Small intestine (tissue), 7 donors: ENCODE measurements at regions not wholly inside any gene's neighbourhood (a gene's known extent, or its start where the extent isn't known, plus 50 kb on each side); places are given as distances from the start of the nearest gene placed in this dataset.

ENCODE experiments used
- DNase-seq, 2 donors: peaks; one replicate each; pipeline versions ENCODE4 v3.0.0 to v3.0.0-alpha.2; 2013
- FAIRE-seq: peaks from 2 replicates; lab custom pipeline; 2012; peaks lifted over from hg19 to GRCh38; lab: Jason Lieb, UNC
- H3K27ac ChIP-seq, 3 donors: one replicate each; pipeline ENCODE4 v1.5.1; 2013; ENCODE audit warnings: low read length in 2 of 3, mild to moderate bottlenecking in 2 of 3, control low read depth in 1 of 3, inconsistent platforms in 1 of 3, low read depth in 1 of 3, moderate library complexity in 1 of 3
- H3K27me3 ChIP-seq, 3 donors: one replicate each; pipeline ENCODE4 v1.6.1; 2013; ENCODE audit warnings: low read length in 3 of 3, inconsistent platforms in 1 of 3; ENCODE audit not compliant: control insufficient read depth in 3 of 3, insufficient read depth in 3 of 3
- H3K36me3 ChIP-seq, 3 donors: one replicate each; pipeline ENCODE4 v1.6.1; 2013; ENCODE audit warnings: low read length in 3 of 3, inconsistent platforms in 1 of 3, low read depth in 1 of 3, mild to moderate bottlenecking in 1 of 3, moderate library complexity in 1 of 3; ENCODE audit not compliant: control insufficient read depth in 3 of 3, insufficient read depth in 2 of 3
- H3K4me1 ChIP-seq, 3 donors: one replicate each; pipeline ENCODE4 v1.6.1; 2013; ENCODE audit warnings: low read length in 2 of 3, inconsistent platforms in 1 of 3, low read depth in 1 of 3, mild to moderate bottlenecking in 1 of 3, moderate library complexity in 1 of 3; ENCODE audit not compliant: control insufficient read depth in 3 of 3, insufficient read depth in 2 of 3
- H3K4me3 ChIP-seq, 3 donors: one replicate each; pipeline ENCODE4 v1.5.1; 2013; ENCODE audit warnings: low read length in 3 of 3, control low read depth in 1 of 3, inconsistent platforms in 1 of 3, low read depth in 1 of 3, mild to moderate bottlenecking in 1 of 3, moderate library complexity in 1 of 3
- H3K9me3 ChIP-seq, 2 donors: one replicate each; pipeline ENCODE4 v1.6.1; 2013; ENCODE audit warnings: low read depth in 1 of 2, low read length in 1 of 2; ENCODE audit not compliant: control insufficient read depth in 2 of 2, insufficient read depth in 1 of 2
- WGBS, 3 donors: extraction: QIAGEN DNeasy Blood & Tissue Kit; methylation state at CpG; one replicate each; pipeline ENCODE4 v1.1.7; 2013; 5-methylcytosine and 5-hydroxymethylcytosine counted together
- donor health status: healthy with polysubstance abuse.
- donor health status: control.
- donor health status: control.
- donor health status: Bipolar disorder and iron deficiency.
- donor health status: healthy.

DNA sequence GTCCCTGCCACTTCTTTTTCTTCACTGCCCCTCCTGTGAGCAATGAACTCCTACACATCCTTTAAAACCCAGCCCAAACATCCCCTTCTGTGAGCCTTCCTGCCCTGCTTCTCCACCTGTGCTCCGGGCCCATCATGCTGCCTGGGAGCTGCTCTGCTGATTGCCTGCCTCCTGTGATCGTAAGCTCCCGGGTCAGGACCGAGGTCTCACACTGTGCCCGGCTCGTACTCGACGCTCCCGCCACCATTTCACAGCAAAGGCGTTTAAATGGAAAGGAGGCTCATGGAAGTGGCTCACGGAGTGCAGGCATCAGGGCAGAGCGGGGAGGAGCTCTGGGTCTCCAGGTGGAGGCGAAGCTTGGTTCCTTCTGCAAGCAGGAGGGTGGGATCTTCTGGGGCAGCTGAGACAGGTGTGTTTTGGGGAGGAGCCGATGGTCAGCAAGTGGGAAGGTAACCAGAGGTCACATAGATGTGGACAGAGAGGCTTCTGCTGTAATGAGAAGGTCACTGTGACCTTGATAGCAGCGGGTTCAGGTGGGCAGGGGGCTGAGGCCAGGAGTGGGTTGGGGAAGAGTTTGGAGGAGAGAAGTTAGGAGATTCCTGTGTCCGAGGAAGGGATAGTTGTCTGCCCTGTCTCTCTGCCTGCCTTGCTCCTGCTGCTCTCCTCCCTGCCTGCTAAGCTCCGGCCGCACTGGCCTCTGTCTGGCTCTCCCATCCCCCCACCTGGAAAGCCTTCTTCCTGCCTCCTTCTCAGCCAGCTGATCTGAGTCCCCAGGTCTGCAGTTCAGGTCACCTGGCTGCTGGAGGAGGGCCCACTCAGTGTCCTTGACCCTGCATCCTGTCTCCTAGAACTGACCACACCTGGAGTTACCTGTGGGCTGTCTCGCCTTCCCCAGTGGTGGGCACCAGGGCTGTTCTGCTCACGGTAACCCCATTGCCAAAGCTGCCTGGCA, 52.7 kb upstream of the FRMD1 start:
- 87 to 90% (median 87%) methylated on average over 18 to 20 of the region's 20 CpGs for WGBS, 3 donors
- FAIRE-seq: no peak
- no peak for DNase-seq
- Histone ChIP-seq H3K4me1 (no peaks in the 10 kb centered on the region), H3K4me3 (no peak overlapping the region), H3K27me3 (peaks cover 0 to 5% (median 0%) of the 10 kb centered on the region in 3 donors), H3K27ac (no peak overlapping the region), H3K36me3 (no peaks in the 10 kb centered on the region), H3K9me3 (no peaks in the 10 kb centered on the region)

DNA sequence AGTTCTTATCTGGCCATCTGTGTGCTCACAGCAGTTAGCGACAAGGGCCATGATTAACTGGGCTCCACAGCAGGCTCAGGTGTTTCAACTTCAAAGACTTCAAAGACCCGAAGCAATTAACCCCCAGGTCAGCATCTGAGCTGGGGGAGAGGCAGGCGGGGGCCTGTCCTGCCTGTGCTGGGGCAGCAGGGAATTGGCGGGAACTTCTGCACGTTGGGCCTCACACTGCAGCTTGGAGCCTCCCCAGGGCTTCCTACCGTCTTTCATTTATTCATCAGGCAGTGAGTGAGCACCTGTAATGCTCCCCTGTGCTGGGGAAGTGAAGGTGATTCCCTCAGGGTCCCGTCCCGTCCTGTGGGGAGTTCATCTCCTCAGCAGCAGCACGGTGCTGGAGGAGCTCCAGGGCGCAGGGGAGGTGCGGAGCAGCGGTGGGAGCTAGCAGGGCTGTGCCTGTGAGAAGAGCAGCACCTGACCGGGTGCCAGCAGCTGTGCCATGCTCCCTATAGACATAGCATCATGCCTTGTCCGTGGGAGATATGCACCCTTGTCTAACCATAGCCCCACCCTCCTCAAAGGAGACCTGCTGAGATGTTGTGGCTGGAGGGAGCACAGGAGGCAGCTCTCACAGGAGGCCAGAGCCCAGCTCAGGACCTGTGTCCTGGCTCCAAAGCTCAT, 51.8 kb upstream of the FRMD1 start:
- Histone ChIP-seq H3K9me3 (no peaks in the 10 kb centered on the region), H3K27me3 (peaks cover 0 to 5% (median 0%) of the 10 kb centered on the region in 3 donors), H3K4me3 (no peak overlapping the region), H3K36me3 (no peaks in the 10 kb centered on the region), H3K4me1 (no peaks in the 10 kb centered on the region), H3K27ac (no peak overlapping the region)
- 33 to 72% (median 50%) methylated on average over 14 of the region's 14 CpGs for WGBS, 3 donors
- no peak for FAIRE-seq
- DNase-seq: no peak

DNA sequence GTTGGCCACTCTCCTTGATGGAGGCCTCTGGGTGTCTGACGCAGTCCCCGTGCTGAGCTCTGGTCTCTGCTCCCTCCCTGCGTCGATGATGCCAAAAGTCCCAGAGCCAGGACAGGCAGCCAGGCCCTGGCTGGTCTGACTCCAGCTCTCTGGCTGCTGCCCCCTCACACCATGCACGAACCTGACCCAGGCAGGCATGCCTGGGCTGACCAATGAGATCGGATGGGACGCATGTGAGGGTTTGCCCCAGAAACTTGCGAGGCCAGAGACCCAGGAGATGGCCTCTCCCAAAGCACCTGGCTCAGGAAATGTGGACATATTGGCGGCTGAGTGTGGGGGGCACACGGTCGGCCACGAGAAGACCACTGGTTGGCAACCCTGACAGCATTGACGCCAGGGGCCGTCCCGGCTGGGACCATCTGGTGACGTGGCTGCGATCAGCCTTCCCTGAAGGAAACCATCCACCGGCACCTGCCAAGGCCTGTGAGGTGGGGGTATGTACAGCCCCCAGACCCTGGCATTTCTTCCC, 51.2 kb upstream of the FRMD1 start:
- WGBS, 3 donors: 81 to 89% (median 86%) methylated on average over 18 of the region's 18 CpGs
- Histone ChIP-seq H3K4me1 (no peaks in the 10 kb centered on the region), H3K4me3 (no peak overlapping the region), H3K36me3 (no peaks in the 10 kb centered on the region), H3K9me3 (no peaks in the 10 kb centered on the region), H3K27ac (no peak overlapping the region), H3K27me3 (peaks cover 0 to 5% (median 0%) of the 10 kb centered on the region in 3 donors)
- FAIRE-seq (no peak), DNase-seq (no peak)

DNA sequence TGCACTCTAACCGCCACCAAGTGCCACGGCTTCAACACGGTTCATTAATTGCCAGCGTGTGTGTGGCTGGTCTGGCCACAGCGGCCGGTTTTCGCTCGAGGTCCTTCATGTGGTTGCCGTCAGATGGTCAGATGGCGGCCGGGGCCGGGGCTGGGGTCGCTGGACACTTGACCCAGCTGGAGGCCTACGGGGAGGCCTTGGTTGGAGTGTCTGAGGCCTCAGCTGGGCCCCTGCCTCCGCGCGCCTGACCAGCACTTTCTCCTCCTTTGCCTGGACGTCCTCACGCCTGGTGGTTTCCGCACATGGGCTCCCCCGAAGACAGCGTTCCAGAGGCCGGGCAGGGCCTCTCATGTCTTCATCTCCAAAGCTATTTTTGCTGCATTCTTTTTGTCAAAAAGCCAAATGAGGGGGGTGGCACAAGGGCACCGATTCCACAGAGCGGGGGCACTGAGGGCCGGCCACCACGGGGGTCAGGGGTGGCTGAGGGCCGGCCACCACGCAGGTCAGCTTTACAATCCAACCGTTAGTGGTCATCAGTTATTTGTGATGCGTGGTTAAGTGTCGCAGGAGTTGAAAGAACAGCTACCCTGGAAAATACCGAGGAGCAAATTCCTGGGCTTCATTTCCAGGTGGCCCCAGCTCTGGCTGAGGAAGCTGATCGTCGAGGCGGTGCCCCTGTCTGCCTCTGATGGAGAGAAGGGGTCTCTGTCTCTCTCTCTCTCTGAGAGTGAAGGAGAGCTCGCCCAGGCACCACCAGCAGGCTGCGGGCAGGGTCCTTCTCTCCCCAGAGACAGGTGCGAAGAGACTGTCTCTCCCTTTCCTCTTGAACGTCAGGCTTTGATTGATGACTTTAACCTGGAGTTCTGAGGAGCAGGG, 50.5 kb upstream of the FRMD1 start:
- Histone ChIP-seq H3K27ac (no peak overlapping the region), H3K36me3 (no peaks in the 10 kb centered on the region), H3K4me1 (no peaks in the 10 kb centered on the region), H3K9me3 (no peaks in the 10 kb centered on the region), H3K27me3 (peaks cover 0 to 5% (median 0%) of the 10 kb centered on the region in 3 donors), H3K4me3 (no peak overlapping the region)
- no peak for DNase-seq
- FAIRE-seq: no peak
- 89 to 91% (median 90%) methylated on average over 37 to 40 of the region's 40 CpGs for WGBS, 3 donors

DNA sequence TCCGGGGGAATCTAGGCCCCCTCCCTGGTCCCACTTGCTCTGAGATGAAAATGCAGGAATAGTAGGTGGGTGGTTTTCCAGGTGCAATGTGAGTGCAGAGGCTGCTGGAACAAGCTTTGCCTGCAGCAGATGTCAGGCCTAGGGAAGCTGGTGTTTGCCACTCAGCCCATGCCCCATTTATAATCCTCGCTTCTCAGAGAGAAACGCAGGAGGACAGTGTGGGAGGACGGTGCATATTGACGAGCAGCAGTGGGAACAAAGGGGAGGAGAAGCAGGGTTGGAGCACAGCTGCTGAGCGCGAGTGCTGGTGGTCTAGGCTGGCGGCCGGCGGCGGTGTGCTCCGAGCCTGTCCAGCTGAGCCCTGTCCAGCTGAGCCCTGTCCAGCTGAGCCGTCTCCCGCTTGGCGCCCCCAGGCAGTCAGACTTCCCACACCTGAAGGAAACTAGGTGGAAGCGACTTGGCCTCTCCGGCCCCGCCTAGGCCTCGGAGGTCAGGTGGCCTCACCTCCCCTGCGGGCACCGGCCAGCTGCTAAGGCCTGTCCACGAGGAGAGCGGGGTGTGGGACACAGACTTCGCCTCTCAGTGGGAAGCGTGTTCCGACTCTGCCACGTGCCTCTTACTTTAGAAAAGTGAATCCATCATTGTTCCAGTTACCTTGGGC, 49.7 kb upstream of the FRMD1 start:
- Histone ChIP-seq H3K4me3 (no peak overlapping the region), H3K27me3 (peaks cover 0 to 5% (median 0%) of the 10 kb centered on the region in 3 donors), H3K9me3 (no peaks in the 10 kb centered on the region), H3K27ac (no peak overlapping the region), H3K36me3 (no peaks in the 10 kb centered on the region), H3K4me1 (no peaks in the 10 kb centered on the region)
- FAIRE-seq: no peak
- WGBS, 3 donors: 92% methylated on average over 26 to 27 of the region's 27 CpGs
- no peak for DNase-seq
